ENCODE measurements at regions not wholly inside any gene's neighbourhood (a gene's known extent, or its start where the extent isn't known, plus 50 kb on each side); places are given as distances from the start of the nearest gene placed in this dataset.

GRCh38 chr12:43284486-43285158, 267.4 kb downstream of the ADAMTS20 start:
- peaks cover 4% of the 10 kb centered on the region for H3K9me3 Mint-ChIP-seq
- no peak overlapping the region for H3K27ac Mint-ChIP-seq
- no peaks in the 10 kb centered on the region for H3K27me3 Mint-ChIP-seq (ENCODE audit: low read depth)
- ATAC-seq (no peak), DNase-seq (ENCODE audit: low spot score) (no peak)
- no peak for TF ChIP-seq ZNF671 (CRISPR knock-in tag; IDR thresholded peaks at IDR 0.05)
- no peak for TF ChIP-seq ZNF512 (CRISPR knock-in tag; IDR thresholded peaks at IDR 0.05; ENCODE audit: borderline replicate concordance)
- no peak for TF ChIP-seq NFYB (CRISPR knock-in tag; conservative IDR thresholded peaks at IDR 0.05; ENCODE audit: low read depth)
- TF ChIP-seq OVOL2 (CRISPR knock-in tag; IDR thresholded peaks at IDR 0.05; ENCODE audit: borderline replicate concordance) = no peak
- TF ChIP-seq CDX4 (CRISPR knock-in tag; IDR thresholded peaks at IDR 0.05; ENCODE audit: borderline replicate concordance) = no peak
- no peak for TF ChIP-seq ATF1 (CRISPR knock-in tag; IDR thresholded peaks at IDR 0.05)
- H3K4me1 Mint-ChIP-seq = peaks cover 9% of the 10 kb centered on the region
- CTCF ChIA-PET = no interaction called here
- no peaks in the 10 kb centered on the region; the same call in 1 of the 2 replicates for H3K36me3 Mint-ChIP-seq
- POLR2A ChIA-PET = no interaction called here
- no peak overlapping the region for H3K4me3 Mint-ChIP-seq

GRCh38 chr12:43283206-43283605, 268.8 kb downstream of the ADAMTS20 start:
- TF ChIP-seq E2F4 (CRISPR knock-in tag; IDR thresholded peaks at IDR 0.05; ENCODE audit: borderline replicate concordance, low read depth) = no peak
- TF ChIP-seq ATF6 (CRISPR knock-in tag; IDR thresholded peaks at IDR 0.05) = no peak
- no peak for TF ChIP-seq NFATC4 (CRISPR knock-in tag; IDR thresholded peaks at IDR 0.05)
- no peak for TF ChIP-seq MLX (CRISPR knock-in tag; IDR thresholded peaks at IDR 0.05)
- TF ChIP-seq SMAD3 (CRISPR knock-in tag; IDR thresholded peaks at IDR 0.05; ENCODE audit: borderline replicate concordance) = no peak
- TF ChIP-seq ZNF263 (CRISPR knock-in tag; IDR thresholded peaks at IDR 0.05; ENCODE audit: low read depth) = no peak
- no peak for TF ChIP-seq CDX4 (CRISPR knock-in tag; IDR thresholded peaks at IDR 0.05; ENCODE audit: borderline replicate concordance)
- TF ChIP-seq ZSCAN18 (CRISPR knock-in tag; IDR thresholded peaks at IDR 0.05) = no peak
- TF ChIP-seq ZNF232 (CRISPR knock-in tag; IDR thresholded peaks at IDR 0.05) = no peak
- TF ChIP-seq GTF2I (CRISPR knock-in tag; conservative IDR thresholded peaks at IDR 0.05) = no peak
- no peak for TF ChIP-seq CBFB (CRISPR knock-in tag; IDR thresholded peaks at IDR 0.05; ENCODE audit: low read depth)
- TF ChIP-seq ATF1 (CRISPR knock-in tag; IDR thresholded peaks at IDR 0.05) = no peak
- no peak for ATAC-seq
- Mint-ChIP-seq H3K9me3 (peaks cover 11% of the 10 kb centered on the region), H3K27ac (no peak overlapping the region), H3K27me3 (ENCODE audit: low read depth) (no peaks in the 10 kb centered on the region), H3K36me3 (peaks cover 7% of the 10 kb centered on the region; the same call in 1 of the 2 replicates), H3K4me1 (peaks cover 9% of the 10 kb centered on the region), H3K4me3 (no peak overlapping the region)
- DNase-seq (ENCODE audit: low spot score) = no peak
- ChIA-PET CTCF (interaction anchor here (0.9 kb wide), 1 partner anchor 697 kb away, joined by 3 read pairs; no protein-coding TSS in a partner anchor), POLR2A (no interaction called here)

Measured in WTC11 (cell line).